ENCODE measurements at regions not wholly inside any gene's neighbourhood (a gene's known extent, or its start where the extent isn't known, plus 50 kb on each side); places are given as distances from the start of the nearest gene placed in this dataset.

DNA sequence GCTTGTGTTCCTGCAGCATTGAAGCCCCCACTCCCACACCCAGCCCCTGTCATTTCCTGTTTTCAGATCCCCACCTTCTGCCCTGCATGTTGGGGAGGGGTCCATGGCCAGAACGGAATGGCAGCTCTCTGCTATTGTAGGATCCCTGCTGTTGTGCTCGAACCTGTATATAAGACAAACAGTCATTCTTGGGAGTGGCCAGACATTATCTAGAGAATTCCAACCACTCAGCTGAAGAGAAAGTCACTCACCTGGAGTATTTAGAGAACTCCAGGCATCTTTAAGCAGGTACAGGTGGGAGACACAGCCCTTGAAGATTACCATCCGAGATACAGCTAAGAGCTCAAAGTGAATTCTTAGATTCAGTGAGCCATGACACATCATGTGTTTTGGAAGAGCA, 96.1 kb downstream of the C9orf152 start:
- TF ChIP-seq ELF4 (IDR thresholded peaks at IDR 0.05), result no peak
- TF ChIP-seq, protein P1, sequence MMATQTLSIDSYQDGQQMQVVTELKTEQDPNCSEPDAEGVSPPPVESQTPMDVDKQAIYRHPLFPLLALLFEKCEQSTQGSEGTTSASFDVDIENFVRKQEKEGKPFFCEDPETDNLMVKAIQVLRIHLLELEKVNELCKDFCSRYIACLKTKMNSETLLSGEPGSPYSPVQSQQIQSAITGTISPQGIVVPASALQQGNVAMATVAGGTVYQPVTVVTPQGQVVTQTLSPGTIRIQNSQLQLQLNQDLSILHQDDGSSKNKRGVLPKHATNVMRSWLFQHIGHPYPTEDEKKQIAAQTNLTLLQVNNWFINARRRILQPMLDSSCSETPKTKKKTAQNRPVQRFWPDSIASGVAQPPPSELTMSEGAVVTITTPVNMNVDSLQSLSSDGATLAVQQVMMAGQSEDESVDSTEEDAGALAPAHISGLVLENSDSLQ (IDR thresholded peaks at IDR 0.05), result no peak
- TF ChIP-seq FOXM1 (IDR thresholded peaks at IDR 0.05; ENCODE audit: borderline replicate concordance), result no peak
- no peak for TF ChIP-seq BHLHE40 (IDR thresholded peaks at IDR 0.05; ENCODE audit: borderline replicate concordance)
- no peak for TF ChIP-seq ARNT (IDR thresholded peaks at IDR 0.05)
- no peak for TF ChIP-seq HDGF (IDR thresholded peaks at IDR 0.05; ENCODE audit: borderline replicate concordance)
- no peak for TF ChIP-seq NFRKB (IDR thresholded peaks at IDR 0.05)
